ENCODE measurements at regions not wholly inside any gene's neighbourhood (a gene's known extent, or its start where the extent isn't known, plus 50 kb on each side); places are given as distances from the start of the nearest gene placed in this dataset.

DNA sequence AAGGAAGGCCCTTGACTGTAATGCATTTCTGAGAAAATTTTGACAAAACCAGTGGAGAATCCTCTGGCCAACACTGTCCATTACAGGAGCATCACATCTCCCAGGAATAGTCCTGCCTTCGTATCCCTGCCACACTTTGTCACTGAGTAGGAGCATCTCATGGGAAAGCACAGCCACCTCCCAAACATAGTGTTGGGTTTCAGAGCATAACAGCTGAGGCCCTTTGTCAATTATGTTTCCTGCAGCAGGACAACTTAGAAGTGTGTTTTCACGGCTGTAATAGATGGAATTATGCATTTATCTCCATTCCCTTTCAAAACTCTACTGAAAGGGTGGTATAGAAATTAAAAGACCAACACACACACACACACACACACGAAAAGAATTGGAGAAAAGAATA is 91.1 kb upstream of the SMAD1 start:
- Histone ChIP-seq H3K27me3 (no peaks in the 10 kb centered on the region), H3K27ac (no peak overlapping the region), H3K4me1 (no peaks in the 10 kb centered on the region), H3K4me3 (no peak overlapping the region), H3K36me3 (no peaks in the 10 kb centered on the region), H3K9me3 (no peaks in the 10 kb centered on the region)
- intact Hi-C loops (cut with DNase I) = no loop called here
- TF ChIP-seq, protein P1, sequence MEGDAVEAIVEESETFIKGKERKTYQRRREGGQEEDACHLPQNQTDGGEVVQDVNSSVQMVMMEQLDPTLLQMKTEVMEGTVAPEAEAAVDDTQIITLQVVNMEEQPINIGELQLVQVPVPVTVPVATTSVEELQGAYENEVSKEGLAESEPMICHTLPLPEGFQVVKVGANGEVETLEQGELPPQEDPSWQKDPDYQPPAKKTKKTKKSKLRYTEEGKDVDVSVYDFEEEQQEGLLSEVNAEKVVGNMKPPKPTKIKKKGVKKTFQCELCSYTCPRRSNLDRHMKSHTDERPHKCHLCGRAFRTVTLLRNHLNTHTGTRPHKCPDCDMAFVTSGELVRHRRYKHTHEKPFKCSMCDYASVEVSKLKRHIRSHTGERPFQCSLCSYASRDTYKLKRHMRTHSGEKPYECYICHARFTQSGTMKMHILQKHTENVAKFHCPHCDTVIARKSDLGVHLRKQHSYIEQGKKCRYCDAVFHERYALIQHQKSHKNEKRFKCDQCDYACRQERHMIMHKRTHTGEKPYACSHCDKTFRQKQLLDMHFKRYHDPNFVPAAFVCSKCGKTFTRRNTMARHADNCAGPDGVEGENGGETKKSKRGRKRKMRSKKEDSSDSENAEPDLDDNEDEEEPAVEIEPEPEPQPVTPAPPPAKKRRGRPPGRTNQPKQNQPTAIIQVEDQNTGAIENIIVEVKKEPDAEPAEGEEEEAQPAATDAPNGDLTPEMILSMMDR (IDR thresholded peaks at IDR 0.05) = no peak
- DNase-seq (no peak), ATAC-seq (no peak)

DNA sequence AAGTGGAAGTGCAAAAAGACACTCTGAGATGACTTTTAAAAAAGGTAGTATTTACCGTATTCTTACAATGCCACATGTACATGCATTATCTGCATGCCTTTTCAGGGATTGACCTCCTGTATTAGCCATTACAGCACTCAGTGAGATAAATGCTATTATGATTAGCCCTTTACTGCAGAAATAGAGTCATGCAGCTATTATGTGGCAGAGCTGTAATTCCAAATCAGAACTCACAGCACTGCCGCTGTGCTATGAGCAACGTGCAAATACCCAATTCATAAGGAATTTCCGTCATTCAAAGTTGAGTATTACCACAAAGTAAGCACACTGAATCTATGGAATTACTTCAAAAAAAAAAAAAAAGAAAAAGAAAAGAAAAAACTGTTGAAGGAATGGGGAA is 92.1 kb upstream of the SMAD1 start:
- Histone ChIP-seq H3K4me3 (no peak overlapping the region), H3K9me3 (no peaks in the 10 kb centered on the region), H3K27me3 (no peaks in the 10 kb centered on the region), H3K27ac (no peak overlapping the region), H3K36me3 (no peaks in the 10 kb centered on the region), H3K4me1 (no peaks in the 10 kb centered on the region)
- intact Hi-C loops (cut with DNase I) = no loop called here
- no peak for DNase-seq
- no peak for ATAC-seq
- TF ChIP-seq, protein P1 (IDR thresholded peaks at IDR 0.05) = no peak

DNA sequence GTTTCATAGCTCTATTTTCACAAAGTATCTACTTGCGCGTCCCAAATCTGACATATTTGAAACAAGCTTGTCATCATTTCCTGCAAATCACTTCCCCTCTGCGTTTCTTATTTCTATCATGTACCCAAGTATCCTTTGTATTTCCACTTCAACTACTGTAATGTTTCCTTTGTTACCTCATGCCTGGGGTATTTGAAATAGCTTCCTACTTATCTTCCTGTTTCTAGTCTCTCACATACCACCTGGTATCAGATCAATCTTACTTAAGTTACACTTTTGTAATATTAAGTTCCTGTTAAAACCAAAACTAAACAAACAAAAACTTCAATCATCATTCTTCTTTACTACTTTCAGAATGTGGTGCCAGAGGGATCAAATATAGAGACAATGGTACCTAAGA is 93.6 kb upstream of the SMAD1 start:
- no peaks in the 10 kb centered on the region for H3K4me1 ChIP-seq
- intact Hi-C loops (cut with DNase I) = no loop called here
- H3K4me3 ChIP-seq = no peak overlapping the region
- H3K9me3 ChIP-seq = no peaks in the 10 kb centered on the region
- TF ChIP-seq, protein P1 (IDR thresholded peaks at IDR 0.05) = no peak
- H3K27ac ChIP-seq = no peak overlapping the region
- ATAC-seq (no peak), DNase-seq (no peak)
- H3K36me3 ChIP-seq = no peaks in the 10 kb centered on the region
- H3K27me3 ChIP-seq = no peaks in the 10 kb centered on the region

DNA sequence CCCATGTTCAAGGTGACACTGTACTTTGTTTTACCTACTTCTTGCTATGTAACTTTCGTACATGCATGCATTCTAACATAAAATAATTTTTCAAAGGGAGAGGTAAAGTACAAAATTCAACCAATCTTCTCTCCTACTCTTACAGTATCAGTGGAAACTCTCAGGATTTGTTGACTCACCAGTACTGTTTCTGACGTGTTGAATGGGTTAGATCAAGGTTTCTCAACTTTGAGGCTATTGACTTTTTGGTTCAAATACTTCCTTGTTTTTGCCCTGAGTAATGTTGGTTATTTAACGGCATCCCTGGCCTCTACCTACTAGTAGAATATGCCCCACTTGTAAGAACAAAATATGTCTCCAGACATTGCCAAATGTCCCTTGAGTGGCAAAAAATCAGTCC is 94.6 kb upstream of the SMAD1 start:
- TF ChIP-seq, protein P1 (IDR thresholded peaks at IDR 0.05) = no peak
- Histone ChIP-seq H3K4me1 (no peaks in the 10 kb centered on the region), H3K27me3 (no peaks in the 10 kb centered on the region), H3K27ac (no peak overlapping the region), H3K9me3 (no peaks in the 10 kb centered on the region), H3K4me3 (no peak overlapping the region), H3K36me3 (no peaks in the 10 kb centered on the region)
- ATAC-seq (no peak), DNase-seq (no peak)
- intact Hi-C loops (cut with DNase I) = no loop called here

DNA sequence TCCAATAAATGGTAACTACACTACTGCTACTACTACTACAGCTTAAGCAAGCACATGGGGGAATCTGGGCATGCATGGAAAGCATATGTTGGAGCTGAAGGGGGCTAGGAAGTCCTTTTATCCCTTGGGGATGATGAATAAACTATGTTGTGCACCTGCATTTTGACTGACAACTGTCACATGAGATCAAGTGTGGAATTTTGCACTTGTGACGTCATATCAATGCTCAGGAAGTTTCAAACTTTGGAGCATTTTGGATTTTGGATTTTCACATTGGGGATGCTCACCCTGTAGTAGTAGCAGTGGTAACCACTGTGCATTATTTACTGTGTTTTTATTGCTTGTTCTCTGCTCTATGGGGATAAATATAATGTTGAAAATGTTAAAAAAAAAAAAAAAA is 100.5 kb upstream of the SMAD1 start:
- intact Hi-C loops (cut with DNase I) = no loop called here
- no peaks in the 10 kb centered on the region for H3K4me1 ChIP-seq
- no peak for ATAC-seq
- TF ChIP-seq, protein P1 (IDR thresholded peaks at IDR 0.05) = no peak
- no peak for DNase-seq
- H3K27ac ChIP-seq = no peak overlapping the region
- no peaks in the 10 kb centered on the region for H3K36me3 ChIP-seq
- no peaks in the 10 kb centered on the region for H3K27me3 ChIP-seq
- H3K4me3 ChIP-seq = no peak overlapping the region
- H3K9me3 ChIP-seq = no peaks in the 10 kb centered on the region

DNA sequence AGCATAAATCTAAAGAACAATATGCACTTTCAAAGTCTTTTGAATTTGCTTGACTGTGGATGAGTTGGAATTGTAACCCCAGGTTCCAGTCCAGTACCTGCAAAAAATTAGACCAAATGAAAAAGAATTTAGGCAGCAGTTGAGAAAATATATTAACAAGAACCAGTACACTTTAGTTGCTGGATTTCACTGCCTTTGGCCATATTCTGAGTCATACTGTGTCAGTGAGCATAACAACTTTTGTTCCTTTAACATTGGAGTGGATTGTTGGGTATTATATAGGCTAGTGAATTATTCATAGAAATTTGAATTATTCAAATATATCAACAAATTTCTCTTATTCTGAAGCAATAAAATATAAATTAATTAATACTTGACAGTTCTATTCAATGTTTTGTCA is 101.5 kb upstream of the SMAD1 start:
- intact Hi-C loops (cut with DNase I) = no loop called here
- no peaks in the 10 kb centered on the region for H3K27me3 ChIP-seq
- H3K36me3 ChIP-seq = no peaks in the 10 kb centered on the region
- ATAC-seq (no peak), DNase-seq (no peak)
- no peak overlapping the region for H3K4me3 ChIP-seq
- TF ChIP-seq, protein P1 (IDR thresholded peaks at IDR 0.05) = no peak
- no peak overlapping the region for H3K27ac ChIP-seq
- H3K9me3 ChIP-seq = no peaks in the 10 kb centered on the region
- H3K4me1 ChIP-seq = no peaks in the 10 kb centered on the region

Measured in upper lobe of right lung (tissue), 1 donor.